HG03175 (cell line): ENCODE measurements at regions not wholly inside any gene's neighbourhood (a gene's known extent, or its start where the extent isn't known, plus 50 kb on each side); places are given as distances from the start of the nearest gene placed in this dataset.

Experiments used
- ATAC-seq: cut with Tn5 transposase; IDR thresholded peaks from one replicate; pipeline ENCODE4 v1.9.1; 2021; ENCODE audit warnings: mild to moderate bottlenecking, moderate library complexity; ENCODE audit not compliant: unreplicated experiment

- no peak for ATAC-seq
Observed at GRCh38 chr2:147232225-147232669, 612.6 kb upstream of the ACVR2A start.

GRCh38 chr2:147231607-147232006, 613.2 kb upstream of the ACVR2A start:
- peak; percentile 66 for ATAC-seq

- ATAC-seq: no peak
Observed at GRCh38 chr2:147231081-147231480, 613.7 kb upstream of the ACVR2A start.

GRCh38 chr2:147227313-147227712, 617.5 kb upstream of the ACVR2A start:
- ATAC-seq: no peak

- no peak for ATAC-seq
Observed at GRCh38 chr2:147224070-147224469, 620.8 kb upstream of the ACVR2A start.

GRCh38 chr2:147223553-147224060, 621.2 kb upstream of the ACVR2A start:
- no peak for ATAC-seq

- peak; percentile 82 for ATAC-seq
Observed at GRCh38 chr2:147223119-147223518, 621.7 kb upstream of the ACVR2A start.

GRCh38 chr2:147222506-147222905, 622.3 kb upstream of the ACVR2A start:
- peak; percentile 55 for ATAC-seq

GRCh38 chr2:147214914-147215313, 629.9 kb upstream of the ACVR2A start:
- ATAC-seq: no peak

GRCh38 chr2:147211484-147211883, 633.3 kb upstream of the ACVR2A start:
- ATAC-seq: no peak

GRCh38 chr2:147204102-147204501, 640.7 kb upstream of the ACVR2A start:
- no peak for ATAC-seq

- ATAC-seq: no peak
Observed at GRCh38 chr2:147198651-147199171, 646.1 kb upstream of the ACVR2A start.

- no peak for ATAC-seq
Observed at GRCh38 chr2:147197754-147198483, 646.9 kb upstream of the ACVR2A start.

GRCh38 chr2:147182260-147182659, 662.6 kb upstream of the ACVR2A start:
- ATAC-seq: peak; percentile 80

- no peak for ATAC-seq
Observed at GRCh38 chr2:147181351-147182029, 663.3 kb upstream of the ACVR2A start.

GRCh38 chr2:147177071-147177857, 667.6 kb upstream of the ACVR2A start:
- no peak for ATAC-seq

GRCh38 chr2:147174824-147175254, 670.0 kb upstream of the ACVR2A start:
- no peak for ATAC-seq

- ATAC-seq: no peak
Observed at GRCh38 chr2:147173798-147174197, 671.0 kb upstream of the ACVR2A start.

GRCh38 chr2:147173189-147173581, 671.6 kb upstream of the ACVR2A start:
- no peak for ATAC-seq

GRCh38 chr2:147172493-147173188, 672.2 kb upstream of the ACVR2A start:
- no peak for ATAC-seq
